Anterior cingulate cortex (tissue), 58 donors: ENCODE measurements at regions not wholly inside any gene's neighbourhood (a gene's known extent, or its start where the extent isn't known, plus 50 kb on each side); places are given as distances from the start of the nearest gene placed in this dataset.

Experiments used
- DNase-seq, 58 donors: peaks; one replicate each; lab custom pipeline; 2025; lab: John Stamatoyannopoulos, UW

GRCh38 chr3:124513610-124513997 lies 216.6 kb upstream of the UMPS start:
- DNase-seq, result no peak

- DNase-seq, result peak in 10 of 58 donors; percentile 5 to 50 (median 18)
Measured at GRCh38 chr3:124514683-124515082, 215.6 kb upstream of the UMPS start.

- no peak for DNase-seq
Measured at GRCh38 chr3:124516333-124516732, 213.9 kb upstream of the UMPS start.

GRCh38 chr3:124517306-124517705 lies 212.9 kb upstream of the UMPS start:
- DNase-seq, result no peak

- DNase-seq, result no peak
Measured at GRCh38 chr3:124518350-124518749, 211.9 kb upstream of the UMPS start.

GRCh38 chr3:124519591-124520194 lies 210.6 kb upstream of the UMPS start:
- no peak for DNase-seq

- DNase-seq, result no peak
Measured at GRCh38 chr3:124520970-124521369, 209.3 kb upstream of the UMPS start.

GRCh38 chr3:124522082-124522625 lies 208.1 kb upstream of the UMPS start:
- no peak for DNase-seq

GRCh38 chr3:124526601-124527000 lies 203.7 kb upstream of the UMPS start:
- DNase-seq, result no peak

GRCh38 chr3:124529826-124530571 lies 200.3 kb upstream of the UMPS start:
- DNase-seq, result peak in 30 of 58 donors; percentile 7 to 65 (median 32)

- DNase-seq, result no peak
Measured at GRCh38 chr3:124530916-124531315, 199.3 kb upstream of the UMPS start.

- no peak for DNase-seq
Measured at GRCh38 chr3:124532071-124532470, 198.2 kb upstream of the UMPS start.

- DNase-seq, result no peak
Measured at GRCh38 chr3:124535306-124535705, 194.9 kb upstream of the UMPS start.

GRCh38 chr3:124540550-124541211 lies 189.6 kb upstream of the UMPS start:
- peak in 1 of 58 donors; percentile 40 for DNase-seq

- DNase-seq, result no peak
Measured at GRCh38 chr3:124542214-124542869, 187.9 kb upstream of the UMPS start.

GRCh38 chr3:124545891-124546290 lies 184.4 kb upstream of the UMPS start:
- no peak for DNase-seq

GRCh38 chr3:124552224-124552623 lies 178.0 kb upstream of the UMPS start:
- no peak for DNase-seq

- no peak for DNase-seq
Measured at GRCh38 chr3:124553178-124553577, 177.1 kb upstream of the UMPS start.

GRCh38 chr3:124556636-124557035 lies 173.6 kb upstream of the UMPS start:
- DNase-seq, result no peak

- no peak for DNase-seq
Measured at GRCh38 chr3:124557433-124558232, 172.6 kb upstream of the UMPS start.
